HEK293T (cell line): ENCODE measurements at regions not wholly inside any gene's neighbourhood (a gene's known extent, or its start where the extent isn't known, plus 50 kb on each side); places are given as distances from the start of the nearest gene placed in this dataset.

ENCODE experiments used
- SP1 ChIP-seq: fragments of 450-650 bp; IDR thresholded peaks from 2 replicates; pipeline ENCODE4 v1.6.1; 2017
- SUZ12 ChIP-seq: fragments of 450-650 bp; IDR thresholded peaks from 2 replicates; pipeline ENCODE4 v1.6.1; 2016; ENCODE audit warnings: mild to moderate bottlenecking

- no peak for TF ChIP-seq SP1
- no peak for TF ChIP-seq SUZ12
Measured at GRCh38 chr15:31461911-31462480, 135.4 kb downstream of the KLF13 start.
